GM06990 (cell line): ENCODE measurements at regions not wholly inside any gene's neighbourhood (a gene's known extent, or its start where the extent isn't known, plus 50 kb on each side); places are given as distances from the start of the nearest gene placed in this dataset.

ENCODE experiments used
- DNase-seq: peaks from one replicate; pipeline ENCODE4 v3.0.0-alpha.2; 2011; ENCODE audit not compliant: insufficient read length; ENCODE audit errors: extremely low read depth
- H3K27me3 ChIP-seq: replicated peaks from 2 replicates; pipeline ENCODE4 v1.6.0; 2011; ENCODE audit warnings: low read length; ENCODE audit not compliant: control insufficient read depth, insufficient read depth
- H3K36me3 ChIP-seq: 2 replicates; pipeline ENCODE4 v1.5.1; 2011; ENCODE audit warnings: low read length; ENCODE audit not compliant: control insufficient read depth, insufficient read depth
- H3K4me3 ChIP-seq: replicated peaks from 2 replicates; pipeline ENCODE4 v1.5.1; 2011; ENCODE audit warnings: low read depth, mild to moderate bottlenecking, control low read depth, low read length
- TF ChIP-seq, protein P1 (sequence below): IDR thresholded peaks from 2 replicates; pipeline ENCODE4 v1.5.1; 2011; ENCODE audit warnings: low read length, control low read depth, mild to moderate bottlenecking, inconsistent platforms; ENCODE audit not compliant: insufficient read depth, poor library complexity, severe bottlenecking

DNA sequence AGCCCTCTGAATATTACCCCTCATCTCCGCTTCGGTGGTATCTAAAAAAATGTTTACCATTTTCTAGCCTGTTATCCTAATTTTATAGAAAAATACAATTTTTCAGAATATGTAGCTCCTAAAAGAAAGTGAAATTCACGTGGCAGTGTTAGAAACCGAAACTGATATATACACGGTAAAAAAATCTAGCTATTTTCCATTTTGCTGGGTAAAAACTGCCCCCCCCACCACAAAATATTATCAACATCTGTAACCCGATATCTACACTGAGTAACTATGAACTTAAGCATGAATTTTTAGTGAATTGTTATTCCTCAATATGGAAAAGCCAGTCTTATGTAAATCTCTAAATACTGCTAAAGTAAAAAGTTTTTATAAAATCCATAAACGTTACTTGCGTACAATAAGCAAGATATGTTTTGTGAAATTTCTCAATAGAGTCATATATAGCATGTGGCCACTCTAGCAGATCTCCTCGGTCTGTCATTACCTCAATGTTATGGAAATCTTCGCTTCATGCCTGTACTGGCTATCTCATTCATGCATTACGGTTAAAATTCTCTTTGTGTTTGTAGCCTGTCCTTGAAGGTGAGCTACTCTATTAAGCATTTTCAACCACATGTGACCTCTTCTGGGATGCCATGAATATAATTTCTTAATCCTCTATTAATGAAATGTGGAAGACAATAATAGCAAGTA lies 524.2 kb downstream of the TRIB2 start:
- H3K27me3 ChIP-seq, result no peaks in the 10 kb centered on the region

DNA sequence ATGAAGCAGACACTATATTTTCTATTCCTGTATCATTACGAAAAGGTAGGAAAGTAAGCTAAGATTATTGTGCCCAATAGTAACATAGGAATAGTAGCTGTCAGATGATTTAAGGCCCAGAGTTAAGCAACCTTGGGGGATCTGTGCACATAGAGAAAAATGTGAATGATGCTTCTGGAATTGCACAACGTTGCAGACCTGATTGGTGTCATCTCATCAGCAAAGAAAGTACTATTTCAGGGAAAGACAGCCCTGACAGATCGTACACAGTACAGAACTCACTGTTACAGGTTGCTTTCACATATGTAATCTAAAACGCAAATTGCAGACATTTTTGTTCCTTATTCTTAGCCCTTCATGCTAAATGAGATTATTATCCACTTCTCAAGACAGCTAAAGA lies 535.9 kb downstream of the TRIB2 start:
- TF ChIP-seq, protein P1, sequence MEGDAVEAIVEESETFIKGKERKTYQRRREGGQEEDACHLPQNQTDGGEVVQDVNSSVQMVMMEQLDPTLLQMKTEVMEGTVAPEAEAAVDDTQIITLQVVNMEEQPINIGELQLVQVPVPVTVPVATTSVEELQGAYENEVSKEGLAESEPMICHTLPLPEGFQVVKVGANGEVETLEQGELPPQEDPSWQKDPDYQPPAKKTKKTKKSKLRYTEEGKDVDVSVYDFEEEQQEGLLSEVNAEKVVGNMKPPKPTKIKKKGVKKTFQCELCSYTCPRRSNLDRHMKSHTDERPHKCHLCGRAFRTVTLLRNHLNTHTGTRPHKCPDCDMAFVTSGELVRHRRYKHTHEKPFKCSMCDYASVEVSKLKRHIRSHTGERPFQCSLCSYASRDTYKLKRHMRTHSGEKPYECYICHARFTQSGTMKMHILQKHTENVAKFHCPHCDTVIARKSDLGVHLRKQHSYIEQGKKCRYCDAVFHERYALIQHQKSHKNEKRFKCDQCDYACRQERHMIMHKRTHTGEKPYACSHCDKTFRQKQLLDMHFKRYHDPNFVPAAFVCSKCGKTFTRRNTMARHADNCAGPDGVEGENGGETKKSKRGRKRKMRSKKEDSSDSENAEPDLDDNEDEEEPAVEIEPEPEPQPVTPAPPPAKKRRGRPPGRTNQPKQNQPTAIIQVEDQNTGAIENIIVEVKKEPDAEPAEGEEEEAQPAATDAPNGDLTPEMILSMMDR, result no peak
- no peaks in the 10 kb centered on the region for H3K36me3 ChIP-seq
- DNase-seq, result no peak
- H3K27me3 ChIP-seq, result no peaks in the 10 kb centered on the region
- H3K4me3 ChIP-seq, result no peak overlapping the region

More for the DNA sequence above, 524.2 kb downstream of the TRIB2 start:
- TF ChIP-seq, protein P1, result no peak
- H3K4me3 ChIP-seq, result no peak overlapping the region
- no peak for DNase-seq
- no peaks in the 10 kb centered on the region for H3K36me3 ChIP-seq

DNA sequence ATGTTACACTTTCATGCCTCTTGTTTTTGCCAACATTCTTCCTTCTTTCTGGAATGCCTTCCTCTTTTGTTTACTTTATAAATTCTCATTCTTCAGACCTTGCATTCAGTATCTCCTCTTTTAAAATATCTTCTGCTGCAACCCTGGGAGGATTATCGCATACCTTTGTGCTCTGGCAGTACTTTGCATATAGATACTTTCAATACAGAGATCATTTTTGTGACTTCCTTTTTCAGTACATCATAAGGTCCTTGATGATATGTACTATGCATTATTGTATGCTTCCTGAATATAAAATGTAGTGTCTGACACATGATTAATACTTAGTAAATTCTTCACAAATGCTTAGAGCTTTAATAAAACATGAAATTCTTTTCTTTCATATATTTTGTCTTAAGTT lies 538.7 kb downstream of the TRIB2 start:
- no peak overlapping the region for H3K4me3 ChIP-seq
- DNase-seq, result no peak
- no peaks in the 10 kb centered on the region for H3K27me3 ChIP-seq
- no peaks in the 10 kb centered on the region for H3K36me3 ChIP-seq
- TF ChIP-seq, protein P1, result no peak

DNA sequence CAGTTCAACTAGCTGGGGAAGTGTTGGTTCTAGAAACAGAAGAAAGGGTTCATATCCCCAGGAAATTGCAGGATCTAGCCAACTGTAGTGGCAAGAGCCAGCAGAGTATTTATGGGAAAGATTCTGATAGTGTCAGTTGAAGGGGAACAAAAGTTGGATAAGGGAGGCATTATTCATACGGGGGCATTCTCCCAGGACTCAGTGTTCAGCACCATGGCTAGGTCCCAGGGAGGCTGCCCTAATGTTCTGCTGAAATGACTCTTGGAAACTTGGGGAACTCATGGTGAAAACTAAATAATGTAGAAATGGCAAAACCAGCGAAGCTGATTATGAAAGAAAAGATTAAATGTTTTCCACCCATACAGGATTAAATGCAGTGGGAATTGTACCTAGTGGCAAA lies 543.7 kb downstream of the TRIB2 start:
- TF ChIP-seq, protein P1, result no peak
- no peaks in the 10 kb centered on the region for H3K27me3 ChIP-seq

DNA sequence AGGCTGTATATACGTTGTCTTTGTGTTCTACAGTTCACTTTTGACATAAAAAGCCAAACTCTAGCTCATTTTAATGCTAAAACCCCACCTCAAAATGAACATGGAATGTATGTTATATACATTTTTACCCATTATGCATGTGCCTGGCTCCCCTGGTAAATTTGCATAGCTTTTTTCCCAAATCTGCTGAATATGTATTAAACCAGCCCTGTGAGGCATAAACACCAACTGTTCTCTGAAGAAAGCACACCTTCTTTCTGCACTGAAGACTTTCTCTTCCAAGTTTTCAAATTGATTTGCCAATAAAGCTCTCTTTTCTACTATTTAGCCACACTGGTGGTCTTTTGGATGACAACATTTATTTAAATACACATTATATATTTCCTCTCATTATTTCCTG lies 549.4 kb downstream of the TRIB2 start:
- H3K36me3 ChIP-seq, result no peaks in the 10 kb centered on the region
- H3K27me3 ChIP-seq, result no peaks in the 10 kb centered on the region
- TF ChIP-seq, protein P1, result no peak
- H3K4me3 ChIP-seq, result no peak overlapping the region
- no peak for DNase-seq

More for the DNA sequence above, 543.7 kb downstream of the TRIB2 start:
- DNase-seq, result no peak
- no peak overlapping the region for H3K4me3 ChIP-seq
- H3K36me3 ChIP-seq, result no peaks in the 10 kb centered on the region

DNA sequence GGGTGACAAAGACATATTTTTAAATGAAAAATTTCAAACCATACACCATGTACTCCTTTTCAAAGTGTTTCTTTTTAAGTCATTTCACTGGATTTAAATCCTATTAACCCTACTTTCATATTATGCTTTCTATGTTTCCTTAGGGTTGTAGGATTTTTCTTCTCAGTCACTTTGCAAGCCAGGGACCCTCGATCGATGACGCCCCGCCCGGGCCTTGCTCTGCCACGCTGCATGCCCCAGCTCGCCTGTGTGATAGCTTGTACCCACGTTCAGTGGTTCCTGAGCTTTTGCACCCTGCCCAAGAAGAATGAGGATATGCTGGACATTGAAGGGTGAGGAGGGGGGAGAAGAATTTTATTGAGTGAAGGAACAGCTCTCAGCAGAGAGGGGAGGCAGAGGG lies 568.0 kb downstream of the TRIB2 start:
- Histone ChIP-seq H3K27me3 (no peaks in the 10 kb centered on the region), H3K4me3 (no peak overlapping the region), H3K36me3 (no peaks in the 10 kb centered on the region)
- TF ChIP-seq, protein P1, result no peak
- no peak for DNase-seq
